ENCODE measurements at regions not wholly inside any gene's neighbourhood (a gene's known extent, or its start where the extent isn't known, plus 50 kb on each side); places are given as distances from the start of the nearest gene placed in this dataset.

DNA sequence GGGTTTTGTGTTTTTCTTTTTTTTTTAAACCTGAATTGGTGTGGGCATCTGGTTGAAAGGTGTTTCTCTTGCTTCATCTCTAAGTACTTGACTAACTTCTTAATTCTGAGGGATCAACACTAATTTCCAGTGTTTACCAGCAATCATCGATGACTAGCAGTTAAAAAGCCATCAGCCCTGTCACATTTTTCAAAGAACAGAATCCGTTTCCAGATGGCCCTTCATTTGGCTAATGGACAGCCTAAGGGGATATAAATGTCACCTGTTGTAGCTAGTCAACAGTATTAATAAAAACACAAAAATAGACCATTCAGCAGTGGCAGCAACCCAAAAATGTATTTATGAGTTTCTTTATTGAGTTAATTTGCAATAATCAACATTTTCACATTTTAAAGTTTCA is 1076.5 kb downstream of the MAT2B start:
- no peak overlapping the region for H3K4me2 ChIP-seq (ENCODE audit: low read length)
- no peak overlapping the region for H3K9ac ChIP-seq (ENCODE audit: low read depth, low read length)
- no peaks in the 10 kb centered on the region for H3K36me3 ChIP-seq (ENCODE audit: insufficient read depth, low read length)

DNA sequence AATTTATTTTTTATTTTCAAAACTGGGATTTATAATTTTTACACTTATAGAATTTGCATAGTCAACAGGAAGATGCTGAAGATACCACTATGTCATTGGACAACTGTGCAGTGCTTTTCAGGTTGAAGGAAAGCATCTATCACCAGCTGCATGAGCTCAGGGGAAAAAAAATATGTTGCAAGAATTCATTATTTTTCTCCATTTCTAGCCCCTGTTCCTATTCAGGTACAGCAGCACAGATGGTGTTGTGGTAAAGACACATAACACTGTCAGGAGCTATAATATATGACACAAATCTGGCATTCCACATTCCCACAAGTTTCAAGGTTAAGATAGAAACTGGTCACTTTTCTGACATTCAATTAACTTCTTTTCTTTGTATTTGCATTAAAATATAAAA is 1088.6 kb downstream of the MAT2B start:
- H3K36me3 ChIP-seq (ENCODE audit: insufficient read depth, low read length) = no peaks in the 10 kb centered on the region
- H3K4me3 ChIP-seq (ENCODE audit: low read length) = no peak overlapping the region
- no peaks in the 10 kb centered on the region for H3K4me1 ChIP-seq (ENCODE audit: control insufficient read depth, insufficient read depth, low read length)
- no peaks in the 10 kb centered on the region for H3K9me3 ChIP-seq (replicated peaks; ENCODE audit: low read length)
- no peaks in the 10 kb centered on the region for H3K27me3 ChIP-seq (ENCODE audit: control insufficient read depth, insufficient read depth, low read length)
- no peak overlapping the region for H3K9ac ChIP-seq (ENCODE audit: low read depth, low read length)
- no peak overlapping the region for H3K4me2 ChIP-seq (ENCODE audit: low read length)

More for the DNA sequence above, 1076.5 kb downstream of the MAT2B start:
- no peak overlapping the region for H3K4me3 ChIP-seq (ENCODE audit: low read length)
- H3K27me3 ChIP-seq (ENCODE audit: control insufficient read depth, insufficient read depth, low read length) = no peaks in the 10 kb centered on the region
- no peaks in the 10 kb centered on the region for H3K4me1 ChIP-seq (ENCODE audit: control insufficient read depth, insufficient read depth, low read length)
- H3K9me3 ChIP-seq (replicated peaks; ENCODE audit: low read length) = peaks cover 2% of the 10 kb centered on the region

DNA sequence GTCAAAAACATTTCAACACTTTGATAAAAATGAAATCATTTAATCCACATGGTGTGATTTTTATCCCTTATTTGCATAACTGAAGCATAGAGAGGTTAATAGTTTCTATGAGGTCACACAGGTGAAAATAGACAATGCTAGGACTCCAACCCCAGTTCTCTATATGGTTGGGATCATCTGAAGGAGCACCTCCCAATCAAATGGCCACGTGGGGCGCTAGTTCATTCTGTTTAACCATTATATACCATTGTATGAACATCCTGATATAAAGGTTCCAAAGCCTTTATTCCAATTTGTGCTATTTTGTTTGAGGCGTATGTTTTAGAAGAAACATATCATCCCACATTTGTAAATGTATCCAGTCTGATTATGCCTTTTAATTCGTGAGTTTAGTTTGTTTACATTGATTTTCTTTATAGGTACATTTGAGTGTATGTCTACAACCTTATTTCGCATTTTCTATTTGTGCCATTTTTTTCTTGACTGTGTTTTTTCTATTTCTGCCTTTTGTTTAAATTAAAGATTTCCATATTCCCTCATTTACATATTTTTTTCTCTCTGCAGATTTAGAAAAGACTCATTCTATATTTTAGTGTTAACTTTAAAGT is 1092.0 kb downstream of the MAT2B start:
- Histone ChIP-seq H3K9me3 (replicated peaks; ENCODE audit: low read length) (no peaks in the 10 kb centered on the region), H3K4me3 (ENCODE audit: low read length) (no peak overlapping the region), H3K4me2 (ENCODE audit: low read length) (no peak overlapping the region), H3K36me3 (ENCODE audit: insufficient read depth, low read length) (no peaks in the 10 kb centered on the region), H3K27me3 (ENCODE audit: control insufficient read depth, insufficient read depth, low read length) (no peaks in the 10 kb centered on the region), H3K9ac (ENCODE audit: low read depth, low read length) (no peak overlapping the region), H3K4me1 (ENCODE audit: control insufficient read depth, insufficient read depth, low read length) (no peaks in the 10 kb centered on the region)

DNA sequence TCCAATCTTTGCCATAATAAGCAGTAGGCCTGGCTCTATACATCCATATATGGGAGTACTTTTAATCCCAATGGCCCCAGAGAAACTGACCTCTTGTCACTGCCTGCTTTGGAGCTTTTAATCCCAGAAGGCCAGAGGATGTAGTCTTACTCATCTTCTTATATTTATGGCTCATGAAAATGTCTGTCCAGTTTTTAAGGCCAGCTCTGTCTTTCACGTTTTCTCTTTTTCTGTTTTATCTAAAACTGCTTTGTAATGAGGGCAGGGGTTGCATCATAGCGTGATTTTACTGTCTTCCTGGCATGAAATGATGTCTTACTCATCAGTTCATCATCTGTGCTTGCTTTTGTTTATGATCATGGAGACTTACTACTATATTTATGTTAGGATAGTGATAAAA is 1094.9 kb downstream of the MAT2B start:
- H3K9me3 ChIP-seq (replicated peaks; ENCODE audit: low read length) = no peaks in the 10 kb centered on the region
- no peak overlapping the region for H3K4me2 ChIP-seq (ENCODE audit: low read length)
- no peaks in the 10 kb centered on the region for H3K36me3 ChIP-seq (ENCODE audit: insufficient read depth, low read length)
- no peaks in the 10 kb centered on the region for H3K27me3 ChIP-seq (ENCODE audit: control insufficient read depth, insufficient read depth, low read length)
- no peak overlapping the region for H3K9ac ChIP-seq (ENCODE audit: low read depth, low read length)
- H3K4me3 ChIP-seq (ENCODE audit: low read length) = no peak overlapping the region
- H3K4me1 ChIP-seq (ENCODE audit: control insufficient read depth, insufficient read depth, low read length) = no peaks in the 10 kb centered on the region

DNA sequence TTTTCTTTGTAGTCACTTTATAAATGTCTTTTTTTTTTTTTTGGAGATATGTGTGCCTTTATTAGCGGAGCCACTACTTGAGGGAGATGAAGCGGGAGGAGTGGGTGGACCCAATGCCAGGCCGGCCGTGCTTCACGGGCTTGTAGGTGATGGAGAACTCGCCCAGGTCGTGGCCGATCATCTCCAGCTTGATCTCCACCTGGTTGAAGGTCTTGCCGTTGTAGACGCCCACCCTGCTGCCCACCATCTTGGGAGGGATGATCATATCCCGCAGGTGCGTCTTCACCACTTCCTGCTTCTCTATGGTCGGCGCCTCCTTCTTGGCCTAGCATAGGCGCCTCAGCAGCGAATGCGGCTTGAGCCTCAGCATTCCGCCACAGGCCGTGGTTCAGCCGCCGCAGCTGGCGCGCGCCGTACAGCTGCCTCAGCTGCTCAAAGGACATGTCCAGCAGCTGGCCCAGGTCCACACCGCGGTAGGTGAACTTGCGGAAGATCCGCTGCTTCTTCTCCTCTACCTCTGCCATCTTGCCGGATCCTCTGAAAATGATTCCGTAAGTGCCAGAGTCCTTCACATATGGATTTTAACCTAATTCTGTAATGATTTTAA is 1095.6 kb downstream of the MAT2B start:
- H3K9ac ChIP-seq (ENCODE audit: low read depth, low read length) = no peak overlapping the region
- no peaks in the 10 kb centered on the region for H3K27me3 ChIP-seq (ENCODE audit: control insufficient read depth, insufficient read depth, low read length)
- no peak overlapping the region for H3K4me3 ChIP-seq (ENCODE audit: low read length)
- H3K4me1 ChIP-seq (ENCODE audit: control insufficient read depth, insufficient read depth, low read length) = no peaks in the 10 kb centered on the region
- no peaks in the 10 kb centered on the region for H3K36me3 ChIP-seq (ENCODE audit: insufficient read depth, low read length)
- no peak overlapping the region for H3K4me2 ChIP-seq (ENCODE audit: low read length)
- H3K9me3 ChIP-seq (replicated peaks; ENCODE audit: low read length) = no peaks in the 10 kb centered on the region

DNA sequence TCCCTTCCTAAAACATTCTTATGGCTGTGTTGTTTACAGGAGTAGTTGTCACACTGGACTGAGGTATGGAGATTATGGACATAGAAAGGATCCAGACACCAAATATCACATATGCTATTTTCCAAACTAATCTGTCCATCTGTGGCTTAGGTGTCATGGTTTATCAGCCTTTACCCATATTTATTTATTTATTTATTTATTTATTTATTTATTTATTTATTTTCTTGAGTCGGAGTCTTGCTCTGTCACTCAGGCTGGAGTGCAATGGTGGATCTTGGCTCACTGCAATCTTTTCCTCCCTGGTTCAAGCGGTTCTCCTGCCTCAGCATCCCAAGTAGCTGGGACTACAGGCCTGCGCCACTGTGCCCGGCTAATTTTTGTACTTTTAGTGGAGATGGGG is 1103.1 kb downstream of the MAT2B start:
- H3K27me3 ChIP-seq (ENCODE audit: control insufficient read depth, insufficient read depth, low read length) = no peaks in the 10 kb centered on the region
- no peak overlapping the region for H3K4me2 ChIP-seq (ENCODE audit: low read length)
- H3K9ac ChIP-seq (ENCODE audit: low read depth, low read length) = no peak overlapping the region
- no peaks in the 10 kb centered on the region for H3K4me1 ChIP-seq (ENCODE audit: control insufficient read depth, insufficient read depth, low read length)
- H3K4me3 ChIP-seq (ENCODE audit: low read length) = no peak overlapping the region
- no peaks in the 10 kb centered on the region for H3K36me3 ChIP-seq (ENCODE audit: insufficient read depth, low read length)
- H3K9me3 ChIP-seq (replicated peaks; ENCODE audit: low read length) = no peaks in the 10 kb centered on the region

DNA sequence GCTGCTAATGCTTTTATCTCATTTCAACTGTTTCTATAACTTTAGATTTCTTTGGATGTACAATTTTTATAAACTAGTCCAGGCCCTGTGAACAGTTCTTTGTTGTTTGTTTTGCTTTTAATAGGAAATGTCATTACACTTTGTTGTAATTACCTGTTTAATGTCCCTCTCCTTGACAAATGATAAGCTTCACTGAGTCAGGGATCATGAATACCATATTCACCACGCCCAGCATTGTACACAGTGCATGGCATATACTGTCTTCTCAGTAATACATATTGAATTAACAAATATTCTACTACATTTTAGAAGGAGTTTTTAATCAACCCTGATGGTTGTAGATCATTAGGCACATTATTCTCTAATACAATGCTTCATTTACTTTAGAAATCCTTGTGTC is 1105.0 kb downstream of the MAT2B start:
- Histone ChIP-seq H3K4me3 (ENCODE audit: low read length) (no peak overlapping the region), H3K9me3 (replicated peaks; ENCODE audit: low read length) (no peaks in the 10 kb centered on the region), H3K36me3 (ENCODE audit: insufficient read depth, low read length) (no peaks in the 10 kb centered on the region), H3K4me2 (ENCODE audit: low read length) (no peak overlapping the region), H3K9ac (ENCODE audit: low read depth, low read length) (no peak overlapping the region), H3K4me1 (ENCODE audit: control insufficient read depth, insufficient read depth, low read length) (no peaks in the 10 kb centered on the region), H3K27me3 (ENCODE audit: control insufficient read depth, insufficient read depth, low read length) (no peaks in the 10 kb centered on the region)

DNA sequence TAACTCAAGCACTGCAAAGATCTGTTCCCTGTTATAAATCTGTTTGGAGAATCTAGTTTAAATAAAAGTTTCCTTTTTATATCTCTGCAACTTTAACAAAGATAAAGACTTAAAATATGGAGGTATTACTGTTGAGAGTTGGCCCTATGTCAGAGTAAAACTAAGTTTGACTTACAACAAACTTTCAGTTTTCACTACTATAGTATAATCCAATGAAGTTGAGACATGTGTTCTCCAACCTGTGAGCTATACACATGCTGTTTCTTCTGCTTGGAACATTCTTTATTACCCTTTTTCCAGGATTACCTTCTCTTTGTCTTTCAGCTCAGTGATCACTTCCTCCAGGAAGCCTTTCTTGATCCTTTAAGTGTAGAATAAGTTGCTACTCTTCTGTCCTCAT is 1109.3 kb downstream of the MAT2B start:
- no peaks in the 10 kb centered on the region for H3K9me3 ChIP-seq (replicated peaks; ENCODE audit: low read length)
- H3K4me1 ChIP-seq (ENCODE audit: control insufficient read depth, insufficient read depth, low read length) = no peaks in the 10 kb centered on the region
- no peak overlapping the region for H3K4me2 ChIP-seq (ENCODE audit: low read length)
- H3K36me3 ChIP-seq (ENCODE audit: insufficient read depth, low read length) = no peaks in the 10 kb centered on the region
- H3K9ac ChIP-seq (ENCODE audit: low read depth, low read length) = no peak overlapping the region
- H3K27me3 ChIP-seq (ENCODE audit: control insufficient read depth, insufficient read depth, low read length) = no peaks in the 10 kb centered on the region
- no peak overlapping the region for H3K4me3 ChIP-seq (ENCODE audit: low read length)

DNA sequence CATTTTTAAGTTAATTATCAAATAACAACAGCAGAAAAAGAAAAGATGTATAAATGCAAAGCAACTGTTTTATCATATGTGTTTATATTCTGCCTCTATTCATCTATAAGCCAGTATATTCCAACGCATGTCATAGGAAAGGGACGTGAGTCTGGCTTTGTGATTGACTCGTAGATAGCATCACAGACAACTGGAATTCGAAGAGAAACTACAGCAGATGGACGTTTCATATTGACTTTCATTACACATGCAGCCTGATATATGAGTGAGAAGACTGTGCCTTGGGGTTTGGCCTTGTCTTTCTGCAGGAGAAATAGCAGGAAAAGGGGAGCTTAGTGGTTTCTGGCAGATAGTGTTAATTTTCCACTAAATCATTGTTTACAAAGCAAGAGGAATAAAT is 1111.9 kb downstream of the MAT2B start:
- no peak overlapping the region for H3K4me2 ChIP-seq (ENCODE audit: low read length)
- no peaks in the 10 kb centered on the region for H3K27me3 ChIP-seq (ENCODE audit: control insufficient read depth, insufficient read depth, low read length)
- H3K36me3 ChIP-seq (ENCODE audit: insufficient read depth, low read length) = no peaks in the 10 kb centered on the region
- H3K9ac ChIP-seq (ENCODE audit: low read depth, low read length) = no peak overlapping the region
- no peaks in the 10 kb centered on the region for H3K4me1 ChIP-seq (ENCODE audit: control insufficient read depth, insufficient read depth, low read length)
- no peak overlapping the region for H3K4me3 ChIP-seq (ENCODE audit: low read length)
- H3K9me3 ChIP-seq (replicated peaks; ENCODE audit: low read length) = no peaks in the 10 kb centered on the region

DNA sequence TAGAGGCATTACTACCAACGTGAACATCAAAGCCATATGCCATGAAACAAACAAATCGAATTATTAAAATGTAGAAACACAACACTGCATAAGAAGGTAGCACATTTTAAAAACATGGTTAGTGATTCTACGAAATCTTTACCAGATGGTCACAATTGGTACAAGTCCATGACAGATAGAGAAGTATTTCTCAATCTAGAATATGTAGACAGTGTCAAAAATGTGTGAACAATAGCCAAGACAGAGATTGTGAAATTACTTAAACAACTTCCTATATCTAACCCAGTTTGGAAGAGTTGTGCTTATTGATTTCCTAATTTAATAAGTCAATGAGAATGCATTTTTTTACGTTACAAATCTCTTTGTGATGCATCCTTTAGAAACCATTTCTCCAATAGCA is 1121.6 kb downstream of the MAT2B start:
- Histone ChIP-seq H3K9me3 (replicated peaks; ENCODE audit: low read length) (no peaks in the 10 kb centered on the region), H3K4me3 (ENCODE audit: low read length) (no peak overlapping the region), H3K36me3 (ENCODE audit: insufficient read depth, low read length) (no peaks in the 10 kb centered on the region), H3K27me3 (ENCODE audit: control insufficient read depth, insufficient read depth, low read length) (no peaks in the 10 kb centered on the region), H3K4me1 (ENCODE audit: control insufficient read depth, insufficient read depth, low read length) (no peaks in the 10 kb centered on the region), H3K9ac (ENCODE audit: low read depth, low read length) (no peak overlapping the region), H3K4me2 (ENCODE audit: low read length) (no peak overlapping the region)

DNA sequence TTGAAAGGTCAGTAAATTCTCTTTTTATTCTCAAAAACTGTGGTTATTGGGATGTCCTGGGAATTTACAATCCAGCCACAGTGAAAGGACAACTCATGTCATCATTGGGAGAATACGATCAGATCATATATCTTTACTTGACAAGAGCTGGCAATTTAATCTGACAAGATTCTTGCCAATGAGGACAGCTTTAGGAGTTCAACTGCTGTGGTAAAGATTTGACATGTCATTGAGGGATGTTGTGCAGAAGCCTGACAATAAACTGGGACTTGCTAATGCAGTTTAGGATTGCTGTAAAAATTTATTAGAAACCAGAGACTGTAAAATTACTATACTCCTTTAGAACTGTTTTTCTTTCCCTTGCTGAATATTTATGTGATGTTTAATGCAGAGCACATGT is 1131.0 kb downstream of the MAT2B start:
- Histone ChIP-seq H3K36me3 (ENCODE audit: insufficient read depth, low read length) (no peaks in the 10 kb centered on the region), H3K9me3 (replicated peaks; ENCODE audit: low read length) (no peaks in the 10 kb centered on the region), H3K4me3 (ENCODE audit: low read length) (no peak overlapping the region), H3K9ac (ENCODE audit: low read depth, low read length) (no peak overlapping the region), H3K27me3 (ENCODE audit: control insufficient read depth, insufficient read depth, low read length) (no peaks in the 10 kb centered on the region), H3K4me1 (ENCODE audit: control insufficient read depth, insufficient read depth, low read length) (no peaks in the 10 kb centered on the region), H3K4me2 (ENCODE audit: low read length) (no peak overlapping the region)

DNA sequence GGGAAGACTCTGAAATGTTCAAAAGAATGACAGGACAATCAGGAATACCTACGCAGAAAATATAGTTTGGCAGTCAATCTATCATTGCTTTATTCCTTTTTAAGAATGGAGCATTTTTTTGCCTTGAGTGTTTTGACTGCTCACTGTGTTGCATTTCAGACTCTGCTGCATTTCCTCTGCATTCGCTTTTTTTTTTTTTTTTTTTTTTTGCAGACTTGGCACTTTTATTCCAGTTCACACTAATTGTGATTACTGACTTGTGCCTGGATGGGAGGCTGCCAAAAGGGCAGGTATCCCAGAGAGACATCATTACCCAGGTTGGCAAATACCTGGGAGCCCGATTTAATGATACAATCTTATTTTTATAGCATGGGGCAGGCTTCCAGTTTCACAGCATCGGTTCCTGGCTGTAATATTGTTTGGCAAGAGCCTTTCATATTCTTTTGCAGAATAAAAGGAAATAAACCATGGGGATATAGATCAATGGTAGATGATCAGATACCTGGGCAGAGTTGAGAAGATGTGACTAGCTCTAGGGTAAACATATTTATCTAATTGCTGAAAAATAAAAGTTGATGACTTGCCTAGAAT is 1132.6 kb downstream of the MAT2B start:
- Histone ChIP-seq H3K36me3 (ENCODE audit: insufficient read depth, low read length) (no peaks in the 10 kb centered on the region), H3K4me1 (ENCODE audit: control insufficient read depth, insufficient read depth, low read length) (no peaks in the 10 kb centered on the region), H3K4me2 (ENCODE audit: low read length) (no peak overlapping the region), H3K27me3 (ENCODE audit: control insufficient read depth, insufficient read depth, low read length) (no peaks in the 10 kb centered on the region), H3K4me3 (ENCODE audit: low read length) (no peak overlapping the region), H3K9ac (ENCODE audit: low read depth, low read length) (no peak overlapping the region), H3K9me3 (replicated peaks; ENCODE audit: low read length) (no peaks in the 10 kb centered on the region)
